ENCODE measurements at regions not wholly inside any gene's neighbourhood (a gene's known extent, or its start where the extent isn't known, plus 50 kb on each side); places are given as distances from the start of the nearest gene placed in this dataset.

GRCh38 chr5:113792806-113793205 lies 279.3 kb downstream of the YTHDC2 start:
- no peak for DNase-seq (ENCODE audit: low read depth)
- TF ChIP-seq CTCF (IDR thresholded peaks at IDR 0.05; ENCODE audit: control insufficient read depth, extremely low read depth, insufficient read depth): no peak
- no peak overlapping the region for H3K4me3 ChIP-seq (ENCODE audit: low read depth, low read length)

GRCh38 chr5:113794981-113795380 lies 281.5 kb downstream of the YTHDC2 start:
- TF ChIP-seq CTCF (IDR thresholded peaks at IDR 0.05; ENCODE audit: control insufficient read depth, extremely low read depth, insufficient read depth): no peak
- no peak for DNase-seq (ENCODE audit: low read depth)
- H3K4me3 ChIP-seq (ENCODE audit: low read depth, low read length): no peak overlapping the region

- no peak for DNase-seq (ENCODE audit: low read depth)
- no peak for TF ChIP-seq CTCF (IDR thresholded peaks at IDR 0.05; ENCODE audit: control insufficient read depth, extremely low read depth, insufficient read depth)
Measured at GRCh38 chr5:113800686-113801085, 287.2 kb downstream of the YTHDC2 start.

GRCh38 chr5:113804264-113804663 lies 290.8 kb downstream of the YTHDC2 start:
- H3K4me3 ChIP-seq (ENCODE audit: low read depth, low read length): no peak overlapping the region
- TF ChIP-seq CTCF (IDR thresholded peaks at IDR 0.05; ENCODE audit: control insufficient read depth, extremely low read depth, insufficient read depth): 0 out of 2 replicates have a peak, but pooled peaks have one; percentile 3
- DNase-seq (ENCODE audit: low read depth): no peak

More at GRCh38 chr5:113800686-113801085, 287.2 kb downstream of the YTHDC2 start:
- H3K4me3 ChIP-seq (ENCODE audit: low read depth, low read length): no peak overlapping the region

GRCh38 chr5:113804943-113805342 lies 291.4 kb downstream of the YTHDC2 start:
- no peak for DNase-seq (ENCODE audit: low read depth)
- H3K4me3 ChIP-seq (ENCODE audit: low read depth, low read length): no peak overlapping the region
- TF ChIP-seq CTCF (IDR thresholded peaks at IDR 0.05; ENCODE audit: control insufficient read depth, extremely low read depth, insufficient read depth): no peak

GRCh38 chr5:113806250-113806649 lies 292.8 kb downstream of the YTHDC2 start:
- peak; percentile 81 for TF ChIP-seq CTCF (IDR thresholded peaks at IDR 0.05; ENCODE audit: control insufficient read depth, extremely low read depth, insufficient read depth)
- no peak overlapping the region for H3K4me3 ChIP-seq (ENCODE audit: low read depth, low read length)
- DNase-seq (ENCODE audit: low read depth): peak; percentile 10

- no peak for DNase-seq (ENCODE audit: low read depth)
- H3K4me3 ChIP-seq (ENCODE audit: low read depth, low read length): no peak overlapping the region
- no peak for TF ChIP-seq CTCF (IDR thresholded peaks at IDR 0.05; ENCODE audit: control insufficient read depth, extremely low read depth, insufficient read depth)
Measured at GRCh38 chr5:113806904-113807303, 293.4 kb downstream of the YTHDC2 start.

Measured in LNCaP clone FGC (cell line).